ENCODE measurements at regions not wholly inside any gene's neighbourhood (a gene's known extent, or its start where the extent isn't known, plus 50 kb on each side); places are given as distances from the start of the nearest gene placed in this dataset.
"Not testable (repeated sequence)": the region's sequence is repeated elsewhere in the genome, so short reads cannot be mapped to it uniquely, and the experiment has no call there.

DNA sequence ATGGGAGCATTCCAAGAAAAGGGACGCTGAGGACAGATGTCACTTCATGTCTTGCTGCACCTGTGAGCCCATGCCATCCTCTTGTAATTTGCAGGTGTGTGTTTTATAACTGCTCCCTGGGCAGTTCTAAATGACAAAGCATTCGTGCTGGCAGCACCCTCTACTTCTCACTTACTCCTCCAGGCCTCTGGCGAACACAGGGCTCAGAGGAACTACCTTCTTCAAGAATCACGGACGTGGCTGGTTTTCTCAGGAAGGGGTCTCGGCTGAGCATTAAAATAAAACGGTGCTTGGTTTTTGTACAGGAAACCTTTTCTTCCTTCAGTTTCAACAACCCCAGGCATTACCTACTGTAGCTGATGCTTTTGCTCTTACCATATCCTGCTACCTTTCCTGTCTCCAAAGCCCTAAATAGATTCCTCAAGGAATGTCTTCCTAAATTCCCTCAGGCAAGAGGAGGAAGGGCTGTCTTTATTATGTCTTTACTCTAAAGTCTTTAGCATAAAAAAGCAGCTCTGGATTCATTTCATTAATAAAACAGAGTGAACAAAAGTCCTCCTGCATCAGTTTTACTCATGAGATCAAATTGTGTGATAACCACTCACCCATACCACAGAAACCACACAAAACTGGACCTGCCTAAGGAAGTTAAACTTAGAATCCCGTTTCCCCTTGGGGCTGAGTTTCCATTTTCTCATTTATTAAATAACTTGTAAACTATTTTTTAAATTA lies 79.0 kb upstream of the MAP10 start:
- no peak overlapping the region for H3K4me3 ChIP-seq (ENCODE audit: low read depth, low read length)
- DNase-seq (ENCODE audit: low read depth) = no peak
- TF ChIP-seq, protein P1, sequence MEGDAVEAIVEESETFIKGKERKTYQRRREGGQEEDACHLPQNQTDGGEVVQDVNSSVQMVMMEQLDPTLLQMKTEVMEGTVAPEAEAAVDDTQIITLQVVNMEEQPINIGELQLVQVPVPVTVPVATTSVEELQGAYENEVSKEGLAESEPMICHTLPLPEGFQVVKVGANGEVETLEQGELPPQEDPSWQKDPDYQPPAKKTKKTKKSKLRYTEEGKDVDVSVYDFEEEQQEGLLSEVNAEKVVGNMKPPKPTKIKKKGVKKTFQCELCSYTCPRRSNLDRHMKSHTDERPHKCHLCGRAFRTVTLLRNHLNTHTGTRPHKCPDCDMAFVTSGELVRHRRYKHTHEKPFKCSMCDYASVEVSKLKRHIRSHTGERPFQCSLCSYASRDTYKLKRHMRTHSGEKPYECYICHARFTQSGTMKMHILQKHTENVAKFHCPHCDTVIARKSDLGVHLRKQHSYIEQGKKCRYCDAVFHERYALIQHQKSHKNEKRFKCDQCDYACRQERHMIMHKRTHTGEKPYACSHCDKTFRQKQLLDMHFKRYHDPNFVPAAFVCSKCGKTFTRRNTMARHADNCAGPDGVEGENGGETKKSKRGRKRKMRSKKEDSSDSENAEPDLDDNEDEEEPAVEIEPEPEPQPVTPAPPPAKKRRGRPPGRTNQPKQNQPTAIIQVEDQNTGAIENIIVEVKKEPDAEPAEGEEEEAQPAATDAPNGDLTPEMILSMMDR (IDR thresholded peaks at IDR 0.05; ENCODE audit: control insufficient read depth, extremely low read depth, insufficient read depth) = no peak

DNA sequence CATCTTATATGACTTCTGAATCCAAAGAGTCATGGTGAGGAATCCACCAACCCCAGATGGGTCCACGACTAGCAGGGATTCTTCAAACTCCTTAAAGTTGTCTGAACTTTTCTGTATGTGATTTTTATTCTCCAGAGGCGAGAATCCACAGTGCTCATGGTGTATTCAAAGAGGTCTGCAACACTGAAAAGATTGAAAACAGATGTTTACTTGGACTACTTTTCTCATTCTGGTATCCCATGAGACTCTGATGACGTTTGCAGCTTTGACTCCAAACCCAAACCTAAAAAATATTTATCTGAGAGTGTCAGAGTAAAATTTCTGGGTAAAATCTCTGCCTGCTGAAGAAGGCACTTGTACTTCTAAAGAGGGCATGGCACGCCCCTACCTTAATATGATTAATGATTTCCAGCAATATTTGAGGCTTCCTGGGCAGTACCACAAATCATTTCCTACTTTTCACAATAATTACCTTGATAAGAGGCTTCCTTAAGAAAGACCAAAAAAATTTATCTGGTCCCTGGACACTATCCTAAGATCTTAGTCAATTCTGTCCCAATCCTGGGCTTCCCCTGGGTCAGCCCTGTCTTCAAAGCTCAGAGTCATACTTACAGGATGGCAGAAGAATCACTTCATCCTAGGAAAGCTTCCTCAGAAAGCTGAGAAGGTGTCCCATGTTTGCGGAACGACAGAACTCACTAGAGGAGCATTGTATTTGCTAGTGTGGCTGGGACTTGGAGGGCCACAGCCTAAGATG lies 76.5 kb upstream of the MAP10 start:
- DNase-seq (ENCODE audit: low read depth) = no peak
- no peak overlapping the region for H3K4me3 ChIP-seq (ENCODE audit: low read depth, low read length)
- TF ChIP-seq, protein P1 (IDR thresholded peaks at IDR 0.05; ENCODE audit: control insufficient read depth, extremely low read depth, insufficient read depth) = no peak

DNA sequence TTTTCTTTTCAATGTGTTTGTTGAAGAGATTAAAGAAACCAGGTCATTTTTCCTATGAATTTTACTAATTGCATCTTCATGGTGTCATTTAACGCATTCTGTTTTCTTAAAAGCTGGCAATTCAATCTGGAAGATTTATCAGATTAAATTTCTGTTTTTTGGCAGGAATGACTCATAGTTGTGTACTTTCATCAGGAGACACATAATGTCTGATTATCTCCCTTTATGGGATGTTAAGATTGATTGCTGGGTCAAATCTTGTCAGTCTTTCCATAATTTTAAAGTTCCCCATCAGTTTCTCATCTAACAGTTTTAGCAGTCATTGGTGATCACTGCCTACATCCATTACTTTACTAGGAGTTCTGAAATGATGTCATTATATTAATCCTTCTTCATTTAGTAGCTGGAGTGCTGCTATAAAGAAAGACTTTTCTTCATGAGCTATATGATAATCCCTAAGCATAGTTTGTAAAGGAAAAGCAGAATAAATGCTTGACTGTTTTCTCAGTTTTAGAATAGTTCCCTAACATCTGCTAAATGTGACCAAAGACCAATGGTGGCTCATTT lies 72.8 kb upstream of the MAP10 start:
- H3K4me3 ChIP-seq (ENCODE audit: low read depth, low read length) = no peak overlapping the region
- TF ChIP-seq, protein P1 (IDR thresholded peaks at IDR 0.05; ENCODE audit: control insufficient read depth, extremely low read depth, insufficient read depth) = no peak
- DNase-seq (ENCODE audit: low read depth) = no peak

DNA sequence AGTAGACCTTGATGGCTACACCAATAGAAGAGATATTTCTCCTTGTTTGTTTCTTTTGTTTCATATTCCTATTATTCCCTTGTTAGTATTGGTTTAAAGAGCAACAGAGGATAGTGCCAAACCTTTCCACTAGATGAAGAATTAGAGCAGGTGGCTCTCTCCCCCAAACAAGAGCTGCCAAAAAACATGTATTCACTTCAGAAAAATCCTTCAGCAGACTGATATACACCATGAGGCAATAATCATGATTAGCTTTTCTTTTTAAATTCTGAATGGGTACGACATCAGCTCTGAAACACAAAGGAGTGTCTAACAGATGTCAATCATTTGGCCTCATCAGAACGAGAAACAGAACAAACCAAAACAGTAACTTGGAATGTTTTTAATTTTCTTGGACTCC lies 67.3 kb upstream of the MAP10 start:
- TF ChIP-seq, protein P1 (IDR thresholded peaks at IDR 0.05; ENCODE audit: control insufficient read depth, extremely low read depth, insufficient read depth) = no peak
- no peak for DNase-seq (ENCODE audit: low read depth)
- H3K4me3 ChIP-seq (ENCODE audit: low read depth, low read length) = no peak overlapping the region

DNA sequence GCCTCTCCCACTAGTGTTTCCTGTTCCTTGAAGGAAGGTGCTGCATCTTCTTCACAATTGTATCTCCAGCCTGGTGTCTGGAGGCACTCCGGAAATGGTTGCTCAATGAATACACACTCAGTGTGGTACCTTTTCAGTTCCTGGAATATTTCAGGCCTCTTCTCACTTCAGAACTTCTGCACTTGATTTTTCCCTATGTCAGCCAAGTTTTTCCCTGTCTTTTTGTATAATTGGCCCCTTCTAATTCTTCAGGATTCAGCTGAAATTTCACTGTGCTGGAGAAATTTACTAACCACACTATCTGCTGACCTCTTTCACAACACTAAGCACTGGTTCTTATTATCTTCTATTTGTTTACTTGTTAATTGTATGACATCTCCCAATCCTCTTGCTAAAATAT lies 61.2 kb upstream of the MAP10 start:
- TF ChIP-seq, protein P1 (IDR thresholded peaks at IDR 0.05; ENCODE audit: control insufficient read depth, extremely low read depth, insufficient read depth) = no peak
- no peak overlapping the region for H3K4me3 ChIP-seq (ENCODE audit: low read depth, low read length)
- no peak for DNase-seq (ENCODE audit: low read depth)

DNA sequence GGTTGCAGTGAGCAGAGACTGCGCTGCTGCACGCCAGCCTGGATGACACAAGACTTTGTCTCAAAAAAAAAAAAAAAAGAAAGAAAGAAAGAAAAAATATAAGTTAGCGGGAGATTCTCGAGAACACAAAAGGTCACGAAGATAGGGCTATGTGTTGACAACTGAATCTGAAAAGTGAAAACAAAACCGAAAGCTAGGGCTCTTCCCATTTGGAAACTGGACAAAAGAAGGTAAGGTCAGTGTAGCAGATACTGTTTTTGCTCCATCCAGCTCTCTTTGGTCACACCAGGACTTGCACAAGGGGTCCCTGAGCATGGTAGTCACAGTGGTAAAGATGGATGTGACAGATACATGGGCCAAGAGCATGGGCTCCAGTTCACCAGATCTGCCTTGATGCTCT lies 60.4 kb upstream of the MAP10 start:
- TF ChIP-seq, protein P1 (IDR thresholded peaks at IDR 0.05; ENCODE audit: control insufficient read depth, extremely low read depth, insufficient read depth) = no peak
- no peak overlapping the region for H3K4me3 ChIP-seq (ENCODE audit: low read depth, low read length)

DNA sequence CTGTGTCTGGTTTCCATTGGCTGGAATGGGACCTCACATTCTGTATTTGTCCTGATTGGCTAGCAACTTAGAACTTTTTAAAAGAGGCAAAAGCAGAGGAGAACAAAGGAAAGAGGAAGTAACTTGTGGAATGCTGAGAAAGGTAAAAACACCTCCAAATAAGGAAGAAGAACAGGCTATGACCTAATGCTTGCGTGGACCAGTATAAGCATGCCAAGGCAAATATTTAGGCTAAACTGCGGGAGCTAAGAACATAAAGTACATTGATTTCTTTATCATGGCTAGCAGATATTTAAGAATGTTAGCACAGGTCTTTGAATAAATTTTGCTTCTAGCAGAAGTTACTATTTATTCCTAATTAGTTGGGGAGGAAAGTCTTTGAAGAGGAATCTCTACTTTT lies 59.5 kb upstream of the MAP10 start:
- H3K4me3 ChIP-seq (ENCODE audit: low read depth, low read length) = not testable (repeated sequence)

More for the DNA sequence above, 60.4 kb upstream of the MAP10 start:
- DNase-seq (ENCODE audit: low read depth) = no peak

More for the DNA sequence above, 59.5 kb upstream of the MAP10 start:
- DNase-seq (ENCODE audit: low read depth) = peak; percentile 89
